ENCODE measurements at regions not wholly inside any gene's neighbourhood (a gene's known extent, or its start where the extent isn't known, plus 50 kb on each side); places are given as distances from the start of the nearest gene placed in this dataset.

GRCh38 chr2:36032046-36032445 is 323.5 kb upstream of the CRIM1 start:
- Histone ChIP-seq H3K9ac (no peak overlapping the region), H4K20me1 (no peaks in the 10 kb centered on the region), H3K4me3 (no peak overlapping the region), H3K4me1 (no peaks in the 10 kb centered on the region), H3K4me2 (no peak overlapping the region), H3K9me3 (no peaks in the 10 kb centered on the region; the same call in 1 of the 2 replicates), H3K27ac (no peak overlapping the region), H3K36me3 (no peaks in the 10 kb centered on the region), H3K27me3 (no peaks in the 10 kb centered on the region)
- TF ChIP-seq Cebpa-rat (IDR thresholded peaks at IDR 0.05) = no peak

GRCh38 chr2:36031471-36031870 is 324.1 kb upstream of the CRIM1 start:
- Histone ChIP-seq H3K9me3 (no peaks in the 10 kb centered on the region; the same call in 1 of the 2 replicates), H3K4me2 (no peak overlapping the region), H4K20me1 (no peaks in the 10 kb centered on the region), H3K4me3 (no peak overlapping the region), H3K36me3 (no peaks in the 10 kb centered on the region), H3K9ac (no peak overlapping the region), H3K4me1 (no peaks in the 10 kb centered on the region), H3K27me3 (no peaks in the 10 kb centered on the region), H3K27ac (no peak overlapping the region)
- TF ChIP-seq Cebpa-rat (IDR thresholded peaks at IDR 0.05) = no peak

GRCh38 chr2:36027616-36028015 is 328.0 kb upstream of the CRIM1 start:
- Histone ChIP-seq H3K36me3 (no peaks in the 10 kb centered on the region), H3K9ac (no peak overlapping the region), H4K20me1 (no peaks in the 10 kb centered on the region), H3K4me3 (no peak overlapping the region), H3K4me2 (no peak overlapping the region), H3K4me1 (no peaks in the 10 kb centered on the region), H3K9me3 (no peaks in the 10 kb centered on the region), H3K27me3 (no peaks in the 10 kb centered on the region), H3K27ac (no peak overlapping the region)
- TF ChIP-seq Cebpa-rat (IDR thresholded peaks at IDR 0.05) = no peak

- Histone ChIP-seq H3K4me2 (no peak overlapping the region), H3K27ac (no peak overlapping the region), H3K27me3 (no peaks in the 10 kb centered on the region), H4K20me1 (no peaks in the 10 kb centered on the region), H3K9me3 (no peaks in the 10 kb centered on the region), H3K9ac (no peak overlapping the region), H3K4me1 (no peaks in the 10 kb centered on the region), H3K36me3 (no peaks in the 10 kb centered on the region), H3K4me3 (no peak overlapping the region)
- no peak for TF ChIP-seq Cebpa-rat (IDR thresholded peaks at IDR 0.05)
Measured at GRCh38 chr2:36013064-36013463, 342.5 kb upstream of the CRIM1 start.

GRCh38 chr2:36006444-36006843 is 349.1 kb upstream of the CRIM1 start:
- no peak overlapping the region for H3K4me3 ChIP-seq
- no peaks in the 10 kb centered on the region for H3K36me3 ChIP-seq
- no peak overlapping the region for H3K4me2 ChIP-seq
- no peak overlapping the region for H3K27ac ChIP-seq
- no peak for TF ChIP-seq Cebpa-rat (IDR thresholded peaks at IDR 0.05)
- H4K20me1 ChIP-seq = no peaks in the 10 kb centered on the region
- H3K27me3 ChIP-seq = no peaks in the 10 kb centered on the region
- H3K4me1 ChIP-seq = no peaks in the 10 kb centered on the region
- no peaks in the 10 kb centered on the region for H3K9me3 ChIP-seq
- no peak overlapping the region for H3K9ac ChIP-seq

- Histone ChIP-seq H3K4me3 (no peak overlapping the region), H3K27me3 (no peaks in the 10 kb centered on the region)
Measured at GRCh38 chr2:36002941-36003340, 352.6 kb upstream of the CRIM1 start.

GRCh38 chr2:35997488-35997887 is 358.1 kb upstream of the CRIM1 start:
- Histone ChIP-seq H3K4me1 (no peaks in the 10 kb centered on the region), H4K20me1 (no peaks in the 10 kb centered on the region), H3K27ac (no peak overlapping the region), H3K36me3 (no peaks in the 10 kb centered on the region), H3K9me3 (no peaks in the 10 kb centered on the region), H3K9ac (no peak overlapping the region), H3K4me2 (no peak overlapping the region), H3K4me3 (no peak overlapping the region), H3K27me3 (no peaks in the 10 kb centered on the region)
- no peak for TF ChIP-seq Cebpa-rat (IDR thresholded peaks at IDR 0.05)

More at GRCh38 chr2:36002941-36003340, 352.6 kb upstream of the CRIM1 start:
- Histone ChIP-seq H4K20me1 (no peaks in the 10 kb centered on the region), H3K36me3 (no peaks in the 10 kb centered on the region), H3K9me3 (no peaks in the 10 kb centered on the region), H3K9ac (no peak overlapping the region), H3K4me1 (no peaks in the 10 kb centered on the region), H3K27ac (no peak overlapping the region), H3K4me2 (no peak overlapping the region)
- no peak for TF ChIP-seq Cebpa-rat (IDR thresholded peaks at IDR 0.05)

- H3K27ac ChIP-seq = no peak overlapping the region
- TF ChIP-seq Cebpa-rat (IDR thresholded peaks at IDR 0.05) = no peak
- H3K36me3 ChIP-seq = no peaks in the 10 kb centered on the region
- no peaks in the 10 kb centered on the region for H3K9me3 ChIP-seq
- no peaks in the 10 kb centered on the region for H3K27me3 ChIP-seq
- no peak overlapping the region for H3K4me3 ChIP-seq
- H3K4me2 ChIP-seq = no peak overlapping the region
- no peak overlapping the region for H3K9ac ChIP-seq
- H3K4me1 ChIP-seq = no peaks in the 10 kb centered on the region
- no peaks in the 10 kb centered on the region for H4K20me1 ChIP-seq
Measured at GRCh38 chr2:35989503-35989902, 366.1 kb upstream of the CRIM1 start.

GRCh38 chr2:35989040-35989439 is 366.5 kb upstream of the CRIM1 start:
- Histone ChIP-seq H3K9ac (no peak overlapping the region), H3K9me3 (no peaks in the 10 kb centered on the region), H3K36me3 (no peaks in the 10 kb centered on the region), H3K27me3 (no peaks in the 10 kb centered on the region), H3K27ac (no peak overlapping the region), H4K20me1 (no peaks in the 10 kb centered on the region), H3K4me1 (no peaks in the 10 kb centered on the region), H3K4me3 (no peak overlapping the region), H3K4me2 (no peak overlapping the region)
- no peak for TF ChIP-seq Cebpa-rat (IDR thresholded peaks at IDR 0.05)

- Histone ChIP-seq H3K9ac (no peak overlapping the region), H3K27me3 (no peaks in the 10 kb centered on the region), H3K9me3 (no peaks in the 10 kb centered on the region), H4K20me1 (no peaks in the 10 kb centered on the region), H3K36me3 (no peaks in the 10 kb centered on the region), H3K4me3 (no peak overlapping the region), H3K4me2 (no peak overlapping the region), H3K27ac (no peak overlapping the region), H3K4me1 (no peaks in the 10 kb centered on the region)
- TF ChIP-seq Cebpa-rat (IDR thresholded peaks at IDR 0.05) = no peak
Measured at GRCh38 chr2:35986871-35987270, 368.7 kb upstream of the CRIM1 start.

- H4K20me1 ChIP-seq = no peaks in the 10 kb centered on the region
- H3K4me3 ChIP-seq = no peak overlapping the region
- H3K27me3 ChIP-seq = no peaks in the 10 kb centered on the region
- no peaks in the 10 kb centered on the region for H3K36me3 ChIP-seq
- no peak overlapping the region for H3K27ac ChIP-seq
- H3K9me3 ChIP-seq = no peaks in the 10 kb centered on the region
- no peak overlapping the region for H3K4me2 ChIP-seq
- H3K4me1 ChIP-seq = no peaks in the 10 kb centered on the region
- no peak for TF ChIP-seq Cebpa-rat (IDR thresholded peaks at IDR 0.05)
- H3K9ac ChIP-seq = no peak overlapping the region
Measured at GRCh38 chr2:35978218-35978617, 377.4 kb upstream of the CRIM1 start.

Measured in BLaER1 (cell line).